Activated naive CD8-positive, alpha-beta T cell treated with anti-CD3 and anti-CD28 coated beads, Interleukin-2, amount 50 U/mL, for 16 hours (primary cell): ENCODE measurements at regions not wholly inside any gene's neighbourhood (a gene's known extent, or its start where the extent isn't known, plus 50 kb on each side); places are given as distances from the start of the nearest gene placed in this dataset.

Experiments
- DNase-seq: peaks from one replicate; pipeline ENCODE4 v3.0.0-alpha.2; 2020; ENCODE audit warnings: low read depth, low spot score

DNA sequence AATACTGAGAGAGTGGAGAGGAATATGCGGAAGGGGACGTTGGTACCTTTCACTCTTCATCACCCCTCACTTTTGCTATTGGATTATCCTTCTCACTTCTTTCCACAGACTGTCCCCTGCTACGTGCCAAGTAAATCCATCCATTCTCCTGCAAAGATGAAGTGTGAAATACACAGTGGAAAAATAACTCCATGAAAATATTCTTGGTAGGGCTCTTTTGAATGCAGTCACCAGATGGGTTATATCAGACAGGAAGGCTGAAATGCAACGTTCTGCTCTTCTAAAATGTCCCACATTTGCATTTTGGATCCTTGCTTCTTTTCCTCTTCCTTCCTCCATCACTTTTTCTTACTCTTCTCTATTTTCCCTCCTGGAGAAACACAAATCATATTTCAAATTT, 510.3 kb upstream of the CLINT1 start:
- no peak for DNase-seq

DNA sequence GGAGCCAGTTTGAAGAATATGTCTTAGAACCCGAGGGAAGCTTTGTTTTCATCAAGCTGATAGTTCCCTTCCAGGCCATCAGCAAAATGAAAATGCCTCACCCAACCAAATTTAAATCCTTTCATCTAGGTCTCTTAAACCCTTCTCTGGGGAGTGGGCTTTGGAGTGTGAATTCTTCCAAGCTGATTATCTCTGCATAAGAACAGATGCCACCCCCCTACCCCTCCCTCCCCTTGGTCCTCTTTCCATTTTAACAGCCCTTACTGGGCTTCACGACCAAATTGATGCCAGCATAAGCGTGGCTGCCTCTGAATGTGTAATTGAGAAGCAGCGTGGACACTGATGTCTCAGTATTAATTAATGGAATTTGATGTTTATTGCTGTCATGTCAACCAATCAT, 509.7 kb upstream of the CLINT1 start:
- DNase-seq = no peak

DNA sequence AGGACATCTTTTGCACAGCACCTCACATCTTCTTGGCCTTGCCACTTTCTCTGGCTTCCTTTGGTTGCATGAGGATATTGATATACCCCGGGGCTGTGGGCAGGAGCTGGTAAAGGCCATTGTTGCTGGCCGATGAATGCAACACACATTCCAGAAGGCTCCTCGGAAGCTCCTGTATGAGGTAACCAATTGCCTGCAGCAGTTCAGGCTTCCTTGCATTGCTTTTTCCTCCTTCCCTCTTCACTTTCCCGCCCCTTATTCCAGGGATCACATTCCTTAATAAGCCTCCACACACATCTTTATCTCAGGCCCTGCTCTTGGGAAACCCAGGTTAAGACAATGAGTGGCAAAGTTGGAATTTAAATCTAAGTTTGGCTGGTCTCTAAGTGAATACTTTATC, 505.4 kb upstream of the CLINT1 start:
- no peak for DNase-seq

DNA sequence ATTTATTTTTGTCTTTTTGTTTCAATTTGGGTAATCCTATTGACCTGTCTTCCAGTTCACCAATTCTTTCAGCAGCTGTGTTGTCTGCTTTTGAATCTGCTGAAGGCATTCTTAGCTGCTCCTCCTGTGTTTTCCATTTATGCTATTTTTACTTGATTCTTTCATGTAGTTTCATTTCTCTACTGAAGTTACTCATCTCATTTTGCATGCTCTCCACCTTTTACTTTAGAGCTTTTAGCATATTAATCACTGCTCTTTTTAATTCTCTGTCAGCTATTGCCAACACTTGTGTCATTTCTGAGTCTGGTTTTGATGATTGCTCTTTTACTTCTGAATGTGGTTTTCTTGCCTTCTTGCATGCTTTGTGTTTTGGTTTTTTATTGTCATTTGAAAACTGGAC, 496.0 kb upstream of the CLINT1 start:
- no peak for DNase-seq

DNA sequence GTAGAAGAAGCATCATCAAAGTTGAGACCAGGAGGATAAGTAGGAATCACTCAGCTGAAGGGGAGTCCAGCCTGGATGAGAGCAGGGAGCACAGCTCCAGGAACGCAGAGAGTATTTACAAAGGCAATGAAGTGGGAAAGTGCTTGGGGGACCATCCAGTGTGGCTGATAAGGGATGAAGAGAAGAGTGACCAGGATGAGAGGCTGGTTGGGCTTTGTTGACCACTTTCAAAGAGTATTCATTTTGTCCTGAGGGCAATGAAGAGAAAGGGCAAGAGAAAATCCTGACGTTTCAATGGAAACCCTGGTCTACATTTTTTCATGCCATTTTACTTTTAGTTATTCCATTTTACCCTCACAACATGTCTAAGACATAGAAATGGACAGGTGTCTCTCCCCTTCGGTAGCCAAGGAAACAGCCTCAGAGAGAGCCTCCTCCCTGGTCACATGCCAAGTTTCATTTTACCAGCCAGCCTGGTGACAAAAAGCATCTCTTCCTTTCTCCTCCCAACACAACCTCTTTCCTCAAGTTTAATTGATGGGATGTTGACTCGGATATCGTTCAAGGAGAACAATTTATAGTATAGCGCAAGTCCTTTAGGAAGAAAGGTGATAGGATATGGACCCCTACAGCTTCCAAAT, 492.7 kb upstream of the CLINT1 start:
- DNase-seq = no peak

DNA sequence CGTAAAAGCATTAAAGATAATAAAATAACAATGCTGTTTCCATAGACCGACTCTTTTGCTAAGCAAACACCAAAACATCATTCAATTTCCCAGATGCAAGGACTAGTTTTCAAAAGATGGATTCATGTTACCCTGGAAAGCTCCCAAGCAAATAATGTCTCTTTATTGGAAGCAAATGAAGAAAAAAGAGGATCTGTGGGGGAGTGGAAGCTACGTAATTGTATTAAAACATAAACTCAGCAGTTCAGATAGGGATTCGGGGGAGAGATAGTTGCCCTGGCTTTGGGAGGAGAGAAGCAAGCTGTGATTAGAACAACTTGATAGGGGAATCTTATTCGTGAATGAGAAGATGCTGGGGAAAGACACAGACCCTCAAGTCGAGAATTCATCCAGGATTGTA, 491.0 kb upstream of the CLINT1 start:
- no peak for DNase-seq

DNA sequence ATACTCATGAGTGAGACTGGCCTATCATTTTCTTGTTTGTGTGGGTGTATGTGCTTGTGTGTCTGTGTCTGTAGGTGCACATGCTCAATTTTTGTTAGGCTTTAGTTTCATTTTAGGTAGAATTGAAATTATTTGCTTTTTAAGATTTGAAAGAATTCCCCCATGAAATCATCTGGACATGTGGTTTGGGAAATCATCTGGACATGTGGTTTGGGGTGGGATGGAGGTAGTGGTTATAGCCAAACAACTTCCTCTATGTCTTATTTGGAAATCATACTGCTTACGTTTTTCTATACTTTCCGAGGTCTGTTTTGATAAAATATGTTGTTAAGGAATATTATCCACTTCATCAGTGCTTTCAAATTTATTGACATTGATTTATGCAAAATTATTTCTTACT, 485.4 kb upstream of the CLINT1 start:
- DNase-seq = no peak

DNA sequence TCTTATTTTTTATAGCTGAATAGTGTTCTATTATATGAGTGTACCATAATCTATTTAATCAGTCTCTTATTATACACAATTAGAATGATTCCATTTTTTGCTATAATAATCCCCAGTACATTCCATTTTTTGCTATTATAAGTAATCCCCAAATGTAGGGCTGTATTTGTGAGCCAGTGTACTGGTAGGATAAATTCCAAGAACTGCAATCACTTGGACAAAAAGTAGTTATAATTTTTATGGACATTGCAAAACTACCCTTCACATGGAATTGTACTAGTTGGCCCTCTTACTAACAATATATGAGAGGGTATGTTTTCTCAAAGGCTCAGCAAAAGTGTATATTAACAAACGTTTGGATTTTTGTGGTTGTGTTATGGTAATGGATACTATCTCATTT, 481.7 kb upstream of the CLINT1 start:
- DNase-seq = no peak

DNA sequence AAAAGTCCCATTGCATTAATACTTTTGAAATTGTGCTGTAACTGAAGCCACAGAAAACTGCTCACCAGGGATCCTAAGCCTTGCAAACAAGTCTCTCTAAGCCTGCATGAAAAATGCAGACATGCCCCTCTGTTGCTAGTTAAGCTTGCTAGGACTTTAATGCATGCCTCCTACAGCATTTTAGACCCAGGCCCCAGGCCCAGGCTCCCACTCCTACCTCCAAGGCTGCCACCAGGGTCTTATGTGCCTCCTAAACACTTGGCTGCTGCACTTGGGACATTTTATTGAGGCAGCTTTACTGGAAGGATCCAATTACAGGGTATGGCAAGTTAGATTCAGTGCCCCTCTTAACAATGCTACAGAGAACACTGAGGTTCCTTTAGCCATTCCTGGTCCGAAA, 467.3 kb upstream of the CLINT1 start:
- DNase-seq = no peak

DNA sequence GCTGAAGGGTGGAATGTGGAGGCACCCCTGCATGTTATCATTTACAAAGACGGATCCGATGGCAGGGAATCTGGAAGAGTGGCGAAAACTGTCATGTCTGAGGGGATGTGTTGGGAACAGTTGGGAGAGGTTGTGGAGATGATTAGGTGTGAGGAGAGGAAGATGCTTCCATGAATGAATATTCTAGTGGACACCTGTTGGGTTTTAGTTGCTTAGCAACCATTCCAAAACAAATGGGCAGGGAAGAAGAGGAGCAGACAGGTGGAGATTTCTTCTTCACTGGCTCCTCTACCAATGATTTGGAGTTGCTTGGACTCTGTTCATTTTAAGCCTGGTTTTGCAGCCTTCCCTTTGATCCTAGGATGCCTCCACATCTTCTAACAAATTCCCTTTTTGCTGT, 465.3 kb upstream of the CLINT1 start:
- no peak for DNase-seq

DNA sequence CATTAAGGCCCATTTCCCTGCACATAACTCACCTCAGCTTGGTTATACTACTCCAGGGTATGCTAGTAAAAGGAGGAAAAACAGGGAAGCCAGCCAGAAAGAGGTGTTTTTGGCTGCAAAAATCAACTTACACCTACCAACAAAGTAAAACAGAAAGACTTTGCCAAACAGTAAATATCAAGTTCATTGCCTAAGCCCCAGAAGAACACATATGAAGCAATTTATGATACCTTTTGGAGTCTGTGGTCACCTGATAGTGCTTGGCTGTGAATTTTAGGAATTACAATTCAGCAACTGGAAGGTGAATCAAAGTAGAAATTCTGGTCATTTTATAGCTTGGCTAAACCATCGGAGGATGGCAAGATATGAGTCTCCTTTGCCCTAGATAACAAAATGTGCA, 463.7 kb upstream of the CLINT1 start:
- no peak for DNase-seq

DNA sequence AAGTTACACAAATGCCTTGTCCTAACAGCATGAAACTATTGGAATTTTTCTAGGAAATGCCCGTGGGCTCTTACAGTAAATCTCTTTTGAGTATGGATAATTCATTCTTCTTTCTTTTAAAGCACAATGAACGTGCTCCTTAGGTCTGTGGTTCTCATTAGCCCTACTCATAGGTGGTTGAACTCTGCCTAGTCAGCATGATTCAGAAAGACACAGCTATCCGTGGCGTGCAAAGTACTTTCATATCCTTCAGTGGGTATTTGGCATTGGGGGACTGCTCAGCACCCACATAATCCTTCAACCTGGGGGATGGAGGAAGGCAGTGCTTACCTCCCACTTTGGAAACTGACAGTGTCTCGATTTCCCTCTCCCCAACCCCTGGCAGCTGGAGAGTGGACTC, 462.0 kb upstream of the CLINT1 start:
- DNase-seq = no peak

DNA sequence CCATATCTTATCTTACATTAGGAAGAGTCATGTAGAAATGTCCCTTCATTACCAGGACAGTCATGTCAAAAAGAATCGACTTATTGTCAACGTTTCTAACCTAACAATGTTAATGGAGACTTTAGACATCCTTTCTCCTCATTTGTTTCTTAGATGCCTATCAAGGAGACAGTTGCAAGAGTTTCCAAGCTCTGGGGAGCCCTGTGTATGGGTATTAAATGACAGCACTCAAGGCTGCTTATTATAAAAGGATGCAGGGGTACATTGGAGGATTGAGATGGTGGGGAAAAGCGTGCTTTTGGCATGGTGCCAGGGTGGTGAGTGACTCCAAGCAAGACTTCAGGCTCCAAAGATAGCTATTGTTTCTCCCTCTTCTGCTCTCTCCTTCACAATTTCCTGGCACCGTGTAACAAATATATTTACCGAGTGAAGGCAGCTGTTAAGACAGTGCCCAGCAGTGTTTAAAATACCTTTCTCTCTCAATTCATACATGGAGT, 461.3 kb upstream of the CLINT1 start:
- no peak for DNase-seq

DNA sequence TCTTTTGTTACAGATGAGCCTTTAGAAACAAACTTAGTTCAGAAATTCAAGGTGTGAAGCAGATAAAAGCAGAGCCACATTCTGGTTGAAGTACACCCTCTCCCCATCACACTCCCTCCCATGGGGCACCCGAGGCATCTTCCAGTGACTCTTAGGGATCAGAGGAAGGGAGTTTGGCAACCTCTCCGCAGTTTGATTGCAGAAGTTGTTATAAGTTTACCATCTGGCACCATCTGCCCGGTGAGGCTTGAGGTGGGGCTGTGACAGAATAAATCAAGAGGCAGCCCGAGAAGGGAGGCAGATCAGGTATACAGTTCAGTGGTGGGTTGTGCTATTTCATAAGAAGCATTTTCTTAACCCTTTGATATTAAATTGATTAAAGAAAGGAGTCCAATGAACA, 458.6 kb upstream of the CLINT1 start:
- no peak for DNase-seq

DNA sequence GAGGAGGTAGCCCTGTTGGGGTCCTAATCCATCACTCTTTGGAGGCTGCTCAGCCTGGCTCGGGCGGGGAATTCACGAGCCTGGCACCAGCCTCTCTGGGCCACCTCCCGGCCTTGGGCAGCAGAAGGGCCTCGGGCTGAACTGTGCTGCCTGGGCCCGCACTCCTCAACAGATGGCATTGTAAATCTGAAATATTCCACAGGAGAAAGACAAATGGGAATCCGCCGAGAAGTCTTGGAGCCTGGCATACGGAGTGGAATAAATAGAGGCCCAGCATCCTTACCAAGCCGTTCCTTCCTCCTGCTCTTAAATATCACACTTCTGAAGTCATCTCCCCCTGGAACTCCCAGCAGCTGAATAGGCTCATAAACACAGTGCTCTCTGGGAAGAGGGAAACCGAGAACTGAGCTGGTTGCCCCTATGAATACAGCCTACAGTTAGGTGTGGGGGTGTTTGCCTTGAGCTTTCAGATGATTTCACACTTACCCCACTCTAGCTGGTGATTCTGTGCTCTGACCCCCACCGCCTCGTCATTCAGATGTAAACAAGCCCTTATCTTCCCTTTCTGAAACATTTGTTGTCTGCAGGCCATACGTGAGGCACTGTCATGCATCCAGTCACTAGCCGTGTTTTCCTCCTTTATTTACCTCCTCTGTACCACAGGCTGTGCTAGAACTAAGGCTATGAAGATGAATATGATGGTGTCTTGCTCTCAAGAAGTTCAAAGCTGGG, 455.0 kb upstream of the CLINT1 start:
- no peak for DNase-seq

DNA sequence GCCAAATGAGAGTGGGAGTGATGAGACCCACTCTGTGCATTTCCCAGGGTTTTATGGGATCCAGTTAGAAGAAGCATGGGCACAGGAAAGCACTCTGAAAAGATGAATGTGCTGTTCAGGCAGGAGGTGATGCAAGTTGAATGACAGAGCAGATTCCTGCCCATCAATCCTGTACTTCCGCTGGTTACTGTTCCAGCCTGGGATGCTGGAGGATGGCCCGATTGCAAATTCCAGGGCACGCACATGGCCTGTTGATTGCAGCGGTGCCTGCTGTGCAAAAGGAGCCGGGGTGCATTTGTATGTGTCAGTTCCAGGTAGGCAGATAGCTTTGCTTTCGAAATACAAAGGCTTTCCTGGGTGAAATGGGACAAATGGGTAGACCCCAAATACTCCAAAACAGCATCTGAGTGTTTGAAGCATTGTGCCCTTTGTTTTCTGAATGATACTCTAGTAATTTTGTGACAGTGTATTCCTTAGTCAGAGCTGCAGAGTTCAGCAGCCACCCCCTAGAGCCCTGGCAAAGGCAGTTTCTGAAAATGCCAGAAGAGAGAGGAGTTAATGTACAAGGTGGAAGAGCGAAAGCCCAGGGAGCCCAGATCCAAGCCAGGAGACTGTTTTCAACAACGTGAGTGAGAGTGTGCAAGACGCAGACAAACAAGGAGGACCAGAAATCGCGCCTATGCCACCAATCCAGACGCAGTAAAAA, 454.2 kb upstream of the CLINT1 start:
- DNase-seq = no peak

DNA sequence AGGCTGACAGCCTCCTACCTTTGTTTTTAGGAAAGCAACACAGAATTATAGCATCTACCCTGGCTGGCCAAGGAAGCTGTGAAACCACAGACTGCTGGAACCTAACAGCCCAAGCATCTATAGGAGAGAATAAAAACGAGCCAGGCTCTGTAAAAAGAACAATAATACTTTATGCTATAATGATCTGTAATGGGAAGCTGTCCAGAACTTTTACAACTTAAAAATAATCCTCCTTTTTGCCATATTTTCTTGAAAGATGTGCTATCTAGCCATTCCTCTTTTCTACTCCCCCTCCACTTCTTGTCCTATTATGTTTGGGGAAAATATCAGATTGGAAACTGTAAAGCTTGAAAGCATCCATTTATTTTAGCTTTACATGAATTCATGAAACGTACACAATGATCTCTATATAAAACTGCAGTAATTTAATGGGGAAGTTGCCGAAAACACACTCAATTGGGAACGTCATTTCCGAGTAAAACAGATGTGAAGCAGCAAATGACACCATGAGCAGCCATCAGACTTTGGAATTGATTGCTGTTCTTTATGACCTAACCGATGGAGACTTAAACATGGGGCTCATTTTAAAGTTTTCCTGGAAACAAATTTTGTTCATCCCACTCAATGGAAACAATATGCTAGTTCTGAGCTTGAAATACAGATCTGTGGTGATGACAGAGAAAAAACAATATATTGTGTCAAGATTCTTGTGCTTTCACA, 450.3 kb upstream of the CLINT1 start:
- DNase-seq = no peak

DNA sequence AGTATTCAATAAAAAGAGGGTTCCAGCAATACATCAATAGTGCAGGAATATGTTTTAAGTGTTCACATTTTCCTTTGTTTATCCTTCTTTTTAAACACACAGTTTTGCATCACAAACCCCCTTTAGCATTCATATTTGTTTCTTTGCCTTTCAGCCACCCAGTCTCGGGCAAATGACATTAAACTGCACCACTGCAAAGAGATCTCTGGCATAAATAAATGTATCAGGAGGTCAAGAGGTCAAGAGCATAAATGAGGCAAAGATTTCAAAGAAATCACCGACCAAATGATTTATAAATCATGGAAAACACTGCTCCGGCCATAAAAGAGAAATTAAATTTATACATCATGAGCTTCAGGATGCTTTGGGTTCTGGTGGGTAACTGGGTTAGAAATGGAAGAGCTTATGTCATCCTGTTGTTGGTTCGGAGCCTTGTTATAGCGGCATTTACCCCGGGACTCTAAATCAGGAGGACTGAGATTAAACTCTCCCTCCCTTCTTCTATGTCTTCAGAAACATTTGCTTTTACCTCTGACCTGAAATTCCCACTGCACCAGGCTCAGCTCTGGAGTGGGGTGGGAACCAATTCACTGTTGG, 449.6 kb upstream of the CLINT1 start:
- DNase-seq = no peak

DNA sequence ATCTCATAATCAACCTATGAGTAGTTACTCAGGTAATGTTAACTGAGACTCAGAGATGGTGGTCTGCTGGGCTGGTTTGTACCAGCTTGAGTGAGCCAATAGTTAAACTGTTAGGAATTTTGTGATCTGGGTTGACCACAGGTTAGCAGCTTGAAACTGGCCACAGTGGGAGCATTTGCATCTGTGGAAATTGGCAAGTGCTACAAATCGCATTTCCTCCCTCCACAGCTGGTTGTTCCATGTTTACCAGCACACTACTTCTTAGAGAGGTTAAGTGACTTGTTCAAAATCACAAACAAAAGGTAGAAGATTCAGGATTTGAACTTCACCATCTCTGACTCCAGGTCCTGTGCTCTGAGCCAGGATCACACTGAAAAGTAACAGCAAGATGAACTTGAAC, 446.9 kb upstream of the CLINT1 start:
- no peak for DNase-seq

DNA sequence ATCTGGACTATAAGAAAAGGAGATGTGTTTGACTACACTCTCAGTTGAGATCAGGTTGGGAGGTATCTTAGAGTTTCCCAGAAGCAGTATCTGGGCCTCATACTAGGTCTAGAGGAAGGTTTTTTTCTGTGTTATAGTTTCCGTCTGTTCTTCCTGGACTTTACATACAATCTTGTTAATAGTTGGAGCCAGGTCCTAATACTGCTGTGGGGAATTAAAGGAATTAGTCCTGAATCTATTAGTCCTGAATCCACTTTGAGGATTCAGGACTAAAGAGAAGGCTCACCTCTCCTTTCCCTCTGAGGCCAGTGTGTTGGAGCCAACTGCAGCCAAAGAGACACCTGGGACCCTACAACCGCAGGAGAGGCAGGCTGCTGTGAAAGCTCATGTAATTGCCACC, 445.7 kb upstream of the CLINT1 start:
- no peak for DNase-seq

DNA sequence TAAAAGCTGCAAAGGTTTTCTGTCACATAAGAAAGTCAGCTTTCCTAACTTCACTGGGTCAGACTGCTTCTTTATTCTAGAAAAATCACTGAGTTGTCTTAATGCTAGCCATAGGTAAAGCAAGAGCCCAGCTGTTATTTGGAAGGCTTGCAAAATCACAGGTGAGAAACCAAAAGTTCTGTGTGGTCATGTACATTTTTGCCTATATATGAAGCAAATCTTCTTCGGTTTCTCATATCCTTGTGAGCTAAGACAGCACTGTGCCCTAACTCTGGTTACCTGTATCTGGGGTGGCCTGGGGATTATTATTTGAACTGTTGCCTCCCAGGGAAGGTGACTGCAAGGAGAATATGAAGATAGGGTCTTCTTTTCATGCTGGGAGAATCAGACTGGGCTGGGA, 444.9 kb upstream of the CLINT1 start:
- no peak for DNase-seq

DNA sequence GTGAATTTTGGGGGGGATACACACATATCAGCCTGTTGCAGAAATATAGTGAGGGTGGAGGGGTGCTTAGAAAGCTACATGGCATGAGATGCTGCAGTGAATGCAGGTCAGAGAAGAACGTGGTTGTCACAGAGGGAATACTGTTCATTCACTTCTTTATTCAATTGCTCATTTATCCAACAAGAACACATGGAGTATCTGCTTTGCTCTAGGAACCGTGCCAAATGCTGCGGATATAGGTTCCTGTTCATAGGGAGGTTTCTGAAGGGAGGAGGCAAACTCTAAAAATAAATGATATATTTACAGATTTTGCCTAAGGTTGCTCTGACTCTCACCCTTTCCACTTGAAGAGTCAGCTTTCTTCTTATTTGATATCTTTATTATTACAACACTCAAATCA, 444.3 kb upstream of the CLINT1 start:
- DNase-seq = no peak
